Endothelial cell of umbilical vein (primary cell): ENCODE measurements at regions not wholly inside any gene's neighbourhood (a gene's known extent, or its start where the extent isn't known, plus 50 kb on each side); places are given as distances from the start of the nearest gene placed in this dataset.
A peak's percentile ranks its signal among the peaks of the same experiment; 100 is the strongest.

Source experiments
- BruUV-seq: library from RNA; stranded (reverse); fragments of 400-500 nt; replicated peaks from 2 replicates; lab custom pipeline; 2021; lab: Mats Ljungman, UMichigan
- CTCF ChIA-PET: fragments of 300-600, 350-600 bp; sonication (Branson Sonifier 250); formaldehyde crosslinking; loops from one replicate; lab custom pipeline; 2021; ENCODE audit warnings: antibody characterized with exemption, inconsistent platforms; lab: Charles Lee
- POLR2A ChIA-PET: fragments of 300-600, 350-600 bp; sonication (Branson Sonifier 250); formaldehyde crosslinking; loops from one replicate; lab custom pipeline; 2021; ENCODE audit warnings: antibody characterized with exemption, inconsistent platforms; lab: Charles Lee
- DNase-seq: peaks from one replicate; pipeline ENCODE4 v3.0.0-alpha.2; 2011; ENCODE audit warnings: low read depth, low spot score
- FAIRE-seq: peaks from 2 replicates; lab custom pipeline; 2011; peaks lifted over from hg19 to GRCh38; lab: Jason Lieb, UNC
- H2AFZ ChIP-seq: 2 replicates; pipeline ENCODE4 v1.6.0; 2012; ENCODE audit warnings: low read depth, low read length, control low read depth, inconsistent platforms
- H3K27ac ChIP-seq: 2 replicates; pipeline ENCODE4 v1.5.1; 2011; ENCODE audit warnings: low read depth, mild to moderate bottlenecking, control low read depth, low read length, moderate library complexity; ENCODE audit not compliant: insufficient read depth
- H3K27me3 ChIP-seq, 2 experiments: 2 replicates each; pipeline versions ENCODE4 v1.6.0 to v1.6.1; 2011; ENCODE audit warnings: low read length in 2 of 2, mixed read lengths in 1 of 2; ENCODE audit not compliant: control insufficient read depth in 2 of 2, insufficient read depth in 2 of 2
- H3K36me3 ChIP-seq, 2 experiments: 2 replicates in 1 of 2; 3 replicates in 1 of 2; pipeline ENCODE4 v1.5.1; 2011; ENCODE audit warnings: low read length in 2 of 2, mild to moderate bottlenecking in 1 of 2, moderate library complexity in 1 of 2; ENCODE audit not compliant: control insufficient read depth in 2 of 2, insufficient read depth in 2 of 2; ENCODE audit errors: extremely low read depth in 1 of 2
- H3K4me1 ChIP-seq: 3 replicates; pipeline ENCODE4 v1.5.1; 2011; ENCODE audit warnings: mild to moderate bottlenecking, low read length; ENCODE audit not compliant: control insufficient read depth, insufficient read depth; ENCODE audit errors: extremely low read depth
- H3K4me2 ChIP-seq: 2 replicates; pipeline ENCODE4 v1.6.1; 2011; ENCODE audit warnings: low read length, control low read depth, mixed read lengths; ENCODE audit not compliant: insufficient read depth
- H3K4me3 ChIP-seq, 3 experiments: fragments of 200-600 bp in 1 of 3; sonication (generic), shearing (Covaris generic) in 1 of 3; replicated peaks in 1 of 3; 2 replicates each; pipeline ENCODE4 v1.5.1; 2011 to 2016; ENCODE audit warnings: control low read depth in 3 of 3, low read length in 3 of 3, mild to moderate bottlenecking in 2 of 3, inconsistent platforms in 1 of 3, low read depth in 1 of 3, moderate library complexity in 1 of 3; ENCODE audit not compliant: insufficient read depth in 1 of 3
- H3K79me2 ChIP-seq: 2 replicates; pipeline ENCODE4 v1.6.0; 2012; ENCODE audit warnings: low read length, inconsistent platforms; ENCODE audit not compliant: control insufficient read depth, insufficient read depth
- H3K9ac ChIP-seq: replicated peaks from 2 replicates; pipeline ENCODE3; 2011; ENCODE audit warnings: low read length, control low read depth; ENCODE audit not compliant: insufficient read depth; ENCODE audit errors: extremely low read depth
- H3K9me1 ChIP-seq: replicated peaks from 3 replicates; pipeline ENCODE4 v1.6.0; 2011; ENCODE audit warnings: mild to moderate bottlenecking, low read length; ENCODE audit not compliant: control insufficient read depth, insufficient read depth; ENCODE audit errors: extremely low read depth
- H3K9me3 ChIP-seq: replicated peaks from 2 replicates; pipeline ENCODE4 v1.5.1; 2012; ENCODE audit warnings: low read length, inconsistent platforms; ENCODE audit not compliant: control insufficient read depth, insufficient read depth
- H4K20me1 ChIP-seq: replicated peaks from 2 replicates; pipeline ENCODE3; 2011; ENCODE audit warnings: mild to moderate bottlenecking, low read length; ENCODE audit not compliant: control insufficient read depth, insufficient read depth; ENCODE audit errors: extremely low read depth
- FOS ChIP-seq: IDR thresholded peaks from 2 replicates; pipeline ENCODE4 v1.6.1; 2011; ENCODE audit warnings: mild to moderate bottlenecking, low read length, moderate library complexity, borderline replicate concordance; ENCODE audit not compliant: insufficient read depth
- GATA2 ChIP-seq: IDR thresholded peaks from 2 replicates; pipeline ENCODE4 v1.7.0; 2011; ENCODE audit warnings: low read depth, mild to moderate bottlenecking, moderate library complexity, mixed read lengths, low read length; ENCODE audit not compliant: insufficient read length, insufficient read depth
- JUN ChIP-seq: IDR thresholded peaks from 2 replicates; pipeline ENCODE4 v1.6.1; 2011; ENCODE audit warnings: borderline replicate concordance, low read depth; ENCODE audit not compliant: insufficient read length, insufficient read depth
- MYC ChIP-seq: IDR thresholded peaks from one replicate; pipeline ENCODE4 v1.6.1; 2011; ENCODE audit warnings: mild to moderate bottlenecking, low read depth, low read length
- POLR2A ChIP-seq: IDR thresholded peaks from 2 replicates; pipeline ENCODE4 v1.6.1; 2012; ENCODE audit warnings: low read depth, mild to moderate bottlenecking, control low read depth, low read length
- POLR2AphosphoS5 ChIP-seq: IDR thresholded peaks from 2 replicates; pipeline ENCODE4 v1.6.1; 2012; ENCODE audit warnings: low read depth, mild to moderate bottlenecking, control low read depth, low read length, moderate library complexity; ENCODE audit not compliant: insufficient read depth
- dilution Hi-C: fragments of 300-500 bp; cut with MboI; formaldehyde crosslinking; loops from one replicate; pipeline ENCODE4 v1.15.0; 2019; ENCODE audit warnings: low sequenced_read_pairs; ENCODE audit not compliant: extremely low pct_ligation_motif_present
- intact Hi-C: fragments of 100-400 bp; cut with micrococcal nuclease; formaldehyde crosslinking; loops from one replicate; pipeline ENCODE4 v1.10.0; 2022
- TF ChIP-seq, protein P1 (sequence below), 2 donors: IDR thresholded peaks; 1 replicate in 1 of 2; 2 replicates in 1 of 2; pipeline ENCODE4 v1.5.1; 2011; ENCODE audit warnings: low read length in 2 of 2, mild to moderate bottlenecking in 2 of 2, moderate library complexity in 2 of 2, control low read depth in 1 of 2, inconsistent platforms in 1 of 2, low read depth in 1 of 2; ENCODE audit not compliant: insufficient read depth in 1 of 2; ENCODE audit errors: extremely low read depth in 1 of 2

- peak; percentile 14 for DNase-seq
- Histone ChIP-seq H3K9me1 (no peaks in the 10 kb centered on the region), H3K9ac (no peak overlapping the region), H3K27ac (no peak overlapping the region), H3K9me3 (no peaks in the 10 kb centered on the region), H3K79me2 (no peaks in the 10 kb centered on the region), H3K27me3 (peaks cover 2 to 7% of the 10 kb centered on the region in 2 experiments), H3K4me1 (peaks cover 11% of the 10 kb centered on the region), H3K36me3 (no peaks in the 10 kb centered on the region), H3K4me2 (peak overlapping the region; percentile 53), H2AFZ (peak overlapping the region; percentile 89), H3K4me3 (peak overlapping the region in 1 of 3 experiments; percentile 8), H4K20me1 (no peaks in the 10 kb centered on the region)
- dilution Hi-C loops: no loop called here
- ChIA-PET POLR2A (no interaction called here), CTCF (interaction anchor here (0.8 to 1.8 kb wide), 8 partner anchors 14 to 157 kb away, joined by 3 to 7 read pairs (median 4); no protein-coding TSS in a partner anchor)
- no peak for TF ChIP-seq JUN
- no peak for TF ChIP-seq FOS
- no peak for TF ChIP-seq GATA2
- no peak for TF ChIP-seq POLR2AphosphoS5
- no peak for TF ChIP-seq MYC
- no peak for TF ChIP-seq POLR2A
- TF ChIP-seq, protein P1, sequence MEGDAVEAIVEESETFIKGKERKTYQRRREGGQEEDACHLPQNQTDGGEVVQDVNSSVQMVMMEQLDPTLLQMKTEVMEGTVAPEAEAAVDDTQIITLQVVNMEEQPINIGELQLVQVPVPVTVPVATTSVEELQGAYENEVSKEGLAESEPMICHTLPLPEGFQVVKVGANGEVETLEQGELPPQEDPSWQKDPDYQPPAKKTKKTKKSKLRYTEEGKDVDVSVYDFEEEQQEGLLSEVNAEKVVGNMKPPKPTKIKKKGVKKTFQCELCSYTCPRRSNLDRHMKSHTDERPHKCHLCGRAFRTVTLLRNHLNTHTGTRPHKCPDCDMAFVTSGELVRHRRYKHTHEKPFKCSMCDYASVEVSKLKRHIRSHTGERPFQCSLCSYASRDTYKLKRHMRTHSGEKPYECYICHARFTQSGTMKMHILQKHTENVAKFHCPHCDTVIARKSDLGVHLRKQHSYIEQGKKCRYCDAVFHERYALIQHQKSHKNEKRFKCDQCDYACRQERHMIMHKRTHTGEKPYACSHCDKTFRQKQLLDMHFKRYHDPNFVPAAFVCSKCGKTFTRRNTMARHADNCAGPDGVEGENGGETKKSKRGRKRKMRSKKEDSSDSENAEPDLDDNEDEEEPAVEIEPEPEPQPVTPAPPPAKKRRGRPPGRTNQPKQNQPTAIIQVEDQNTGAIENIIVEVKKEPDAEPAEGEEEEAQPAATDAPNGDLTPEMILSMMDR (IDR thresholded peaks at IDR 0.05; ENCODE audit: extremely low read depth in 1 of 2, insufficient read depth in 1 of 2, low read depth in 1 of 2, low read length in 2 of 2): no peak
- no TSS peak for BruUV-seq
- FAIRE-seq: peak; percentile 35
- intact Hi-C loops: loop anchor here (5.0 kb wide), 3 partner anchors 55 to 145 kb away; partner anchors contain the start of gene ZNF217
These were observed 143.2 kb upstream of the ZNF217 start for GRCh38 chr20:53736757-53737395.
